ENCODE measurements at regions not wholly inside any gene's neighbourhood (a gene's known extent, or its start where the extent isn't known, plus 50 kb on each side); places are given as distances from the start of the nearest gene placed in this dataset.

DNA sequence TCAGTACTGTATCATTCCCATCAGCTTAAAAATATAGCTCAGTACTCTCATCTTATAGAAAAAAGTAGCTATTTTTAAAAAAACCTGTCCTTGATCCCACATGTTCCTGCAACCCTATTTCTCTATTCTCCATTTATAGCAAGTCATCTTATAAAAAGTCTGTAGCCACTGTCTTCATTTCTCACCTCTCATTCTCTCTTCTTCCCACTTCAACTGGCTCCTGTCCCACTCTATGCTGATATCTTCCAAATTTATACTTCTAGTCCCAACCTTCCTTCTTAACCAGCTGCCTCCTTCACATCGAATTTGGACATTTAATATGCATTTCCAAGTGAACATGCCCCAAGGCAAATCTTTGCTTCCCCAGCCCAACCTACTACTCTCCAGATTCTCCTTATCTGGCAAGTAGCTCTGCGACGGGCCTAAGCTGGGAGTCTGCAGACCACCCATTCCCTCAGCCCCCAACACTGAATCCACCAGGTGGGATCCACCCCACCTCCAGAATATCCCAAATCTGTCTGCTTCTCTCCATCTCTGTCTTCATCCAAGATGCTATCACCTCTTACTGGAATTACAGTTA, 52.0 kb upstream of the TANC2 start:
- 21% methylated on average over 3 of the region's 3 CpGs for WGBS (ENCODE audit: insufficient coverage, low coverage, missing lambda C conversion rate)
- no peaks in the 10 kb centered on the region for H3K36me3 ChIP-seq (ENCODE audit: control insufficient read depth, insufficient read depth, low read length)
- peaks cover 6% of the 10 kb centered on the region; the same call in 1 of the 2 replicates for H3K9me3 ChIP-seq (replicated peaks; ENCODE audit: control insufficient read depth, insufficient read depth, low read depth, low read length)
- H3K4me3 ChIP-seq = no peak overlapping the region
- H3K79me2 ChIP-seq (ENCODE audit: control insufficient read depth, insufficient read depth, low read length) = no peaks in the 10 kb centered on the region
- H3K27me3 ChIP-seq (ENCODE audit: control insufficient read depth in 2 of 2, insufficient read depth in 2 of 2, low read length in 2 of 2) = no peaks in the 10 kb centered on the region
- H2AFZ ChIP-seq (ENCODE audit: low read depth, low read length) = no peak overlapping the region
- H4K20me1 ChIP-seq (replicated peaks; ENCODE audit: control insufficient read depth, insufficient read depth, low read length) = no peaks in the 10 kb centered on the region
- no peaks in the 10 kb centered on the region for H3K9me1 ChIP-seq (ENCODE audit: control insufficient read depth, insufficient read depth, low read length)
- FAIRE-seq (no peak), DNase-seq (ENCODE audit: extremely low read depth in 1 of 4, low spot score in 3 of 4) (no peak), ATAC-seq (no peak)
- POLR2A ChIA-PET = interaction anchor here (0.6 to 1.0 kb wide), 2 partner anchors 20 to 49 kb away, joined by 3 read pairs; no protein-coding TSS in a partner anchor
- in situ Hi-C loops (cut with MboI) = no loop called here
- CTCF ChIA-PET (ENCODE audit: low intra/inter-chr PET ratio) = no interaction called here
- H3K4me1 ChIP-seq (replicated peaks in 1 of 2; ENCODE audit: control insufficient read depth in 2 of 2, insufficient read depth in 2 of 2, low read length in 2 of 2) = peaks cover 0 to 7% of the 10 kb centered on the region in 2 experiments; a peak in 2 of 5 replicates
- intact Hi-C loops (cut with micrococcal nuclease) = no loop called here
- H3K27ac ChIP-seq (ENCODE audit: extremely low read depth, low read depth, low read length) = no peak overlapping the region
- no TSS peak for BruUV-seq (replicated peaks)
- no peak overlapping the region for H3K4me2 ChIP-seq (ENCODE audit: insufficient read depth, low read length)
- TF ChIP-seq, protein P1, sequence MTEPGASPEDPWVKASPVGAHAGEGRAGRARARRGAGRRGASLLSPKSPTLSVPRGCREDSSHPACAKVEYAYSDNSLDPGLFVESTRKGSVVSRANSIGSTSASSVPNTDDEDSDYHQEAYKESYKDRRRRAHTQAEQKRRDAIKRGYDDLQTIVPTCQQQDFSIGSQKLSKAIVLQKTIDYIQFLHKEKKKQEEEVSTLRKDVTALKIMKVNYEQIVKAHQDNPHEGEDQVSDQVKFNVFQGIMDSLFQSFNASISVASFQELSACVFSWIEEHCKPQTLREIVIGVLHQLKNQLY (CRISPR knock-in tag; conservative IDR thresholded peaks at IDR 0.05) = no peak
- TF ChIP-seq, protein P2, sequence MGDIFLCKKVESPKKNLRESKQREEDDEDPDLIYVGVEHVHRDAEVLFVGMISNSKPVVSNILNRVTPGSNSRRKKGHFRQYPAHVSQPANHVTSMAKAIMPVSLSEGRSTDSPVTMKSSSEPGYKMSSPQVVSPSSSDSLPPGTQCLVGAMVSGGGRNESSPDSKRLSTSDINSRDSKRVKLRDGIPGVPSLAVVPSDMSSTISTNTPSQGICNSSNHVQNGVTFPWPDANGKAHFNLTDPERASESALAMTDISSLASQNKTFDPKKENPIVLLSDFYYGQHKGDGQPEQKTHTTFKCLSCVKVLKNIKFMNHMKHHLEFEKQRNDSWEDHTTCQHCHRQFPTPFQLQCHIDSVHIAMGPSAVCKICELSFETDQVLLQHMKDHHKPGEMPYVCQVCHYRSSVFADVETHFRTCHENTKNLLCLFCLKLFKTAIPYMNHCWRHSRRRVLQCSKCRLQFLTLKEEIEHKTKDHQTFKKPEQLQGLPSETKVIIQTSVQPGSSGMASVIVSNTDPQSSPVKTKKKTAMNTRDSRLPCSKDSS (IDR thresholded peaks at IDR 0.05; ENCODE audit: low read depth, partially characterized antibody) = no peak
- H3K9ac ChIP-seq (ENCODE audit: insufficient read depth in 1 of 2, low read depth in 2 of 2, low read length in 2 of 2) = no peak overlapping the region
